Activated T-helper 1 cell treated with anti-CD3 and anti-CD28 coated beads, Interleukin-12 subunit alpha, Interleukin-12 subunit beta, Interleukin-2, Interleukin-4 antibody, amounts not matched to agents 30 ng/mL and 10 ng/mL and 1 ng/mL, durations not matched to agents 14 hours and 24 hours and 36 hours (primary cell): ENCODE measurements at regions not wholly inside any gene's neighbourhood (a gene's known extent, or its start where the extent isn't known, plus 50 kb on each side); places are given as distances from the start of the nearest gene placed in this dataset.

ENCODE experiments used
- DNase-seq: peaks from one replicate; pipeline ENCODE4 v3.0.0; 2021; ENCODE audit warnings: low spot score
- H3K27ac Mint-ChIP-seq: one replicate; pipeline ENCODE4 v1.8.0; 2021; ENCODE audit warnings: mild to moderate bottlenecking, mixed read lengths
- H3K27me3 Mint-ChIP-seq: one replicate; pipeline ENCODE4 v1.8.0; 2022; ENCODE audit warnings: mild to moderate bottlenecking, moderate library complexity, mixed read lengths; ENCODE audit not compliant: insufficient read depth
- H3K36me3 Mint-ChIP-seq: one replicate; pipeline ENCODE4 v1.8.0; 2021; ENCODE audit warnings: low read depth, mixed read lengths
- H3K4me1 Mint-ChIP-seq: one replicate; pipeline ENCODE4 v1.8.0; 2021; ENCODE audit warnings: low read depth, mixed read lengths
- H3K4me3 Mint-ChIP-seq: one replicate; pipeline ENCODE4 v1.8.0; 2021; ENCODE audit warnings: mild to moderate bottlenecking, moderate library complexity, mixed read lengths
- H3K9me3 Mint-ChIP-seq: one replicate; pipeline ENCODE4 v1.8.0; 2021; ENCODE audit warnings: mixed read lengths
- intact Hi-C: fragments of 100-400 bp; cut with micrococcal nuclease; formaldehyde crosslinking; loops from one replicate; pipeline ENCODE4 v1.15.1; 2024

DNA sequence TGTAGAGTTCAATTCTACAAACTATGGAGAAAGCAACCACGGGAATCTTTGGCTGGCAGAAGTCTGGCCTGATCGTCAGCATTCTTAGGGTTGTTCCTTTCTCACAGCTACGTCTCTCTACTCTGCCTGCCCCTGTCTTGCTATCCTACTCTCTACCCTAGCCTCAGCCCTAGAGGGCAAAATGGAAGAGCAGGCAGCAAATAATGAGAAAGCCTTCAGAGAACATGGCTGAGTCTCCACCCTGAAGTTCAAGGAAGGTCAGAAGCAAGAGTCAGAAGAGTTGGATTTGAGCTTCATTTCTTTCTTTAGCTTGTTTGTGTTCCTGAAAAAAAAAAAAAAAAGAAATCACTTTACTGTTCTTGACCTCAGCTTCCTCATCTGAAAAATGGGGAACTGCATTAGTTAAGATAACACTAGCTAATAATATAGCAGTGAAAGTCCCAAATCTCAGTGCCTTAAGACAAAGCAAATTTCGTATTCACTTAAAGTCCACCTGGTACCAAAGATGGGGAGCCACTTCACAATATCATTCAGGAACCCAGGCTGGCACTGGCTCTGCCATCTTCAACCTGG is 50.2 kb upstream of the CCND2 start:
- Mint-ChIP-seq H3K4me3 (no peak overlapping the region), H3K27me3 (peaks cover 3% of the 10 kb centered on the region), H3K27ac (no peak overlapping the region), H3K9me3 (no peaks in the 10 kb centered on the region), H3K4me1 (peaks cover 21% of the 10 kb centered on the region), H3K36me3 (no peaks in the 10 kb centered on the region)
- intact Hi-C loops, result no loop called here
- no peak for DNase-seq

DNA sequence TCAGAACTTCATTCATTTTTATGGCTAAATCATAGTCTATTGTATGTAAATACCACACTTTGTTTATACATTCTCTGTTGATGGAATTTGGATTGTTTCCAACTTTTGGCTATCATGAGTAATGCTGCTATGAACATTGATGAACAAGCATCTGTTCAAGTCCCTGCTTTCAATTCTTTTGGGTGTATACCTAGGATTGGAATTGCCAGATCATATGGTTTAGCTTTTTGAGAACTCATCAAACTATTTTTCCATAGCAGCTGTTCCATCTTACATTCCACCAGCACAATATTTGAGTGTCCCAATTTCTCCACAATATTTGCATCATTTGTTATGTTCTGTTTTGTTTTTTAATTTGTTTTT is 52.3 kb upstream of the CCND2 start:
- Mint-ChIP-seq H3K36me3 (no peaks in the 10 kb centered on the region), H3K9me3 (no peaks in the 10 kb centered on the region), H3K4me3 (no peak overlapping the region), H3K4me1 (peaks cover 37% of the 10 kb centered on the region), H3K27ac (no peak overlapping the region), H3K27me3 (peaks cover 3% of the 10 kb centered on the region)
- DNase-seq, result no peak
- intact Hi-C loops, result no loop called here

GRCh38 chr12:4220536-4221257 is 52.9 kb upstream of the CCND2 start:
- H3K9me3 Mint-ChIP-seq, result no peaks in the 10 kb centered on the region
- no peak overlapping the region for H3K27ac Mint-ChIP-seq
- DNase-seq, result no peak
- no peak overlapping the region for H3K4me3 Mint-ChIP-seq
- peaks cover 3% of the 10 kb centered on the region for H3K27me3 Mint-ChIP-seq
- peaks cover 42% of the 10 kb centered on the region for H3K4me1 Mint-ChIP-seq
- intact Hi-C loops, result no loop called here
- H3K36me3 Mint-ChIP-seq, result no peaks in the 10 kb centered on the region

DNA sequence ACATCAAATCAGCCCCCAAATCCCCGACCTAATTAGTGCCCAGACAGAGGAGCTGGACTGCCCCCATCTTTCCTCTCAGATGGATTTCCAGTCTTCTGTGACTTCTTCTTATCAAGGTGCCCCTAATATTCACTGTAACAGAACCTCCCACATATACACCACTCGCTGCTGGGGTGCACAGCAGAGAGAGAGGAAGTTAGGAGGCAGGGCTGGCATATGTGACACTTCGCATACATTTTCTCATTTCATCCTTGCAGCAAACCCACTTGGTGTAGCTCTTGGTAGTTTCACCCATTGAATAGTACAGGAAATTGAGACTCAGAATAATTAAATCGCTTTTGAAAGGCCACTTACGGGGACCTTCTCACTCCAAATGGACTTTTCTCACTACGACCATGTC is 56.5 kb upstream of the CCND2 start:
- no peaks in the 10 kb centered on the region for H3K27me3 Mint-ChIP-seq
- no peaks in the 10 kb centered on the region for H3K9me3 Mint-ChIP-seq
- no peaks in the 10 kb centered on the region for H3K36me3 Mint-ChIP-seq
- peaks cover 49% of the 10 kb centered on the region for H3K4me1 Mint-ChIP-seq
- no peak overlapping the region for H3K4me3 Mint-ChIP-seq
- intact Hi-C loops, result loop anchor here (2.0 to 5.0 kb wide), 3 partner anchors 52 to 100 kb away; no protein-coding TSS in a partner anchor
- DNase-seq, result no peak
- no peak overlapping the region for H3K27ac Mint-ChIP-seq

- Mint-ChIP-seq H3K27ac (no peak overlapping the region), H3K4me1 (peaks cover 49% of the 10 kb centered on the region), H3K27me3 (peaks cover 2% of the 10 kb centered on the region), H3K9me3 (no peaks in the 10 kb centered on the region), H3K36me3 (no peaks in the 10 kb centered on the region), H3K4me3 (no peak overlapping the region)
- intact Hi-C loops, result loop anchor here (2.0 to 5.0 kb wide), 3 partner anchors 52 to 99 kb away; no protein-coding TSS in a partner anchor
- no peak for DNase-seq
Measured at GRCh38 chr12:4216187-4216927, 57.2 kb upstream of the CCND2 start.

DNA sequence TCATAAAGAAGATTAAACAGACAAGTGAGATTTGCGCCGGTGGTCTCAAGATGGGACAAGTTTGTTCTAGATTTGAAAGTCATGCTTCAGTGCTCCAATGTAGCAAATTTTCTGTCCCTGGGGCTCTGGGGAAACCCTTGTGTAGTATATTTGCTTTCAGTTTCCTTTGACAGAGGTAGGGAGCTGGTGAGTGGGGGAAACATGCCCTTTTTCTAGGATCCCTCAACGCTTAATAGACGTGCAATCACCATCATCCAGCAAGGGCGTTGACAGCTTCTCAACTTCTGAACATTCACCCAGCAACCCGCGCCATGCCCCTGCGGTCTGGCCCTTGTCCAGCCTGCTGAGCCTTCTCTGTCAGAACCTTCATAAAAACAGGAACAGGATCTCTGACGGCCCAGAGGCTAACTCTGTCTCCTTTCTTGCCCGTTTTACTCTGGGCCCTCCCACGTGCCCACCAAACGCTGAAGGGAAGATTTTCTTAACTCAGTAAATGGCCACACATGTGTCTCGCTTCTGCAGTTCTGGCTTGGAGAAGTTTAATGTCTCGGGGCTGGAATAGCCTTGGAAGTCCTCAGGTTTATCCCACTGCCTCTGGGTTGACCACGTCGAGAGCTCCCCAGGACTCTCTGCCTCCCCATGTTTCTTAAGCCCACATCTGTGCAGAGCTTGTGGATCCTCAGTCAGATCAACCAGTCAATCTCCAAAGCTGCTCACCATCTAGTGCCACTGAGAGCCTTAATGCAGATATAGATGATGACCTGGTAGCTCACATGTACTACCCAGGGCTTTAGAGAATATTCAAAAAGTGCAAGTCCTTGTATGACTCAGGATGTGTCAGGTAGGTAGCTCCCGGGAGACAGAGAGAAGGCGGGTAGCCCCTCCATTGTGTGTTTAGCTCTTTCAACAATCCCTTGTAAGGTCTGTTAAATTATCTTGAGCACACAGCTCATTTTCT is 58.1 kb upstream of the CCND2 start:
- Mint-ChIP-seq H3K4me1 (peaks cover 49% of the 10 kb centered on the region), H3K4me3 (peak overlapping the region; percentile 65), H3K9me3 (no peaks in the 10 kb centered on the region), H3K27me3 (peaks cover 2% of the 10 kb centered on the region), H3K27ac (peak overlapping the region; percentile 83), H3K36me3 (no peaks in the 10 kb centered on the region)
- DNase-seq, result peak; percentile 24
- intact Hi-C loops, result loop anchor here (1.0 to 5.0 kb wide), 6 partner anchors 37 to 98 kb away; no protein-coding TSS in a partner anchor

- Mint-ChIP-seq H3K27me3 (peaks cover 2% of the 10 kb centered on the region), H3K36me3 (no peaks in the 10 kb centered on the region), H3K4me3 (peak overlapping the region; percentile 65), H3K9me3 (no peaks in the 10 kb centered on the region), H3K27ac (peak overlapping the region; percentile 83), H3K4me1 (peaks cover 49% of the 10 kb centered on the region)
- DNase-seq, result no peak
- intact Hi-C loops, result loop anchor here (1.0 to 5.0 kb wide), 5 partner anchors 37 to 98 kb away; no protein-coding TSS in a partner anchor
Measured at GRCh38 chr12:4214877-4215228, 58.7 kb upstream of the CCND2 start.

- intact Hi-C loops, result no loop called here
- DNase-seq, result no peak
- Mint-ChIP-seq H3K27me3 (peaks cover 2% of the 10 kb centered on the region), H3K4me3 (no peak overlapping the region), H3K27ac (no peak overlapping the region), H3K4me1 (peaks cover 41% of the 10 kb centered on the region), H3K36me3 (no peaks in the 10 kb centered on the region), H3K9me3 (no peaks in the 10 kb centered on the region)
Measured at GRCh38 chr12:4213471-4213870, 60.1 kb upstream of the CCND2 start.

GRCh38 chr12:4212845-4213244 is 60.7 kb upstream of the CCND2 start:
- Mint-ChIP-seq H3K4me1 (peaks cover 35% of the 10 kb centered on the region), H3K36me3 (no peaks in the 10 kb centered on the region), H3K4me3 (no peak overlapping the region), H3K27ac (no peak overlapping the region), H3K9me3 (no peaks in the 10 kb centered on the region), H3K27me3 (peaks cover 2% of the 10 kb centered on the region)
- intact Hi-C loops, result no loop called here
- no peak for DNase-seq

DNA sequence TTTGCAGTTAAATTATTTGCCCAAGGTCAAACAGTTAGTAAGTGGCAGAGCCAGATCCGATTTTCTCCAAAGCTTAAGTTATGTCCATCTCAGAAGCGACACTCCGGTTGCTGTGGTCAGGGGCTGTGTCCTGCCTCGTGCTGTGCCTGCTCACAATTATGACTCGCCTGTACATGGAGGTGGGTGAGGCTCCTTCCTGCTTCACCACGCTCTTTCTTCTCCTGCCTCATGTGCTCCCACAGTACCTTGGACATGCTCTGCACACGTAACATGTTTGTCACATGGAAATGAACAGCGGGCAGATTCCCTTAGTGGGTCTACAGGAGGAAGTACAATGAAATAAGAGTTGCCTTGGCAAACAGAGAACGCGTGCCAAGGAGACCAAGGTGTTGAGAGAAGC is 62.2 kb upstream of the CCND2 start:
- H3K4me1 Mint-ChIP-seq, result peaks cover 26% of the 10 kb centered on the region
- DNase-seq, result no peak

GRCh38 chr12:4210183-4210582 is 63.4 kb upstream of the CCND2 start:
- intact Hi-C loops, result no loop called here
- DNase-seq, result no peak
- no peaks in the 10 kb centered on the region for H3K36me3 Mint-ChIP-seq
- H3K4me1 Mint-ChIP-seq, result peaks cover 16% of the 10 kb centered on the region
- H3K27me3 Mint-ChIP-seq, result peaks cover 2% of the 10 kb centered on the region
- no peaks in the 10 kb centered on the region for H3K9me3 Mint-ChIP-seq
- no peak overlapping the region for H3K4me3 Mint-ChIP-seq
- no peak overlapping the region for H3K27ac Mint-ChIP-seq

More for the DNA sequence above, 62.2 kb upstream of the CCND2 start:
- intact Hi-C loops, result no loop called here
- Mint-ChIP-seq H3K27me3 (peaks cover 2% of the 10 kb centered on the region), H3K4me3 (no peak overlapping the region), H3K9me3 (no peaks in the 10 kb centered on the region), H3K36me3 (no peaks in the 10 kb centered on the region), H3K27ac (no peak overlapping the region)

- DNase-seq, result no peak
- H3K36me3 Mint-ChIP-seq, result no peaks in the 10 kb centered on the region
- intact Hi-C loops, result no loop called here
- H3K9me3 Mint-ChIP-seq, result no peaks in the 10 kb centered on the region
- no peak overlapping the region for H3K27ac Mint-ChIP-seq
- H3K4me3 Mint-ChIP-seq, result no peak overlapping the region
- peaks cover 17% of the 10 kb centered on the region for H3K4me1 Mint-ChIP-seq
- H3K27me3 Mint-ChIP-seq, result peaks cover under 1% of the 10 kb centered on the region
Measured at GRCh38 chr12:4206470-4206869, 67.1 kb upstream of the CCND2 start.
